HG03025 (cell line): ENCODE measurements at regions not wholly inside any gene's neighbourhood (a gene's known extent, or its start where the extent isn't known, plus 50 kb on each side); places are given as distances from the start of the nearest gene placed in this dataset.
"Not testable (repeated sequence)": the region's sequence is repeated elsewhere in the genome, so short reads cannot be mapped to it uniquely, and the experiment has no call there.

Experiments
- ATAC-seq: cut with Tn5 transposase; IDR thresholded peaks from one replicate; pipeline ENCODE4 v1.9.1; 2021; ENCODE audit warnings: mild to moderate bottlenecking, moderate library complexity; ENCODE audit not compliant: unreplicated experiment, low FRiP score

DNA sequence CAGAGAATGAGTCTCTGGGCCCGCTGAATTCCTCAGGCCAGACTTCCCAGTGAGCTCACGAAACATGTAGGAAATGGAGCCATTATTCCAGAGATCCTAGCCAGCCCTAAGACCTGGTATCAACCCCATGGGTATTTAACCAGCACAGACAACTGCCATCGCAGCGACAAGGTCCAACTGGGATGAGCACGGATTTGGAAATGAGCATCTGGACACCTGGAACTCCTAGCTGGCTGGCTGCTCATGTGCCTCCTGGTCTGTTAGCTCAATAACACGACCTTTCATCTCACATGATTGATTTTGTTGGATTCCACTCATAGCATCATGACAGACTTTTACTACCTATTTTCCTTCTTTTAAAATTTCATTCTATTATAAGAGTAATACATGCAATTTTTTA lies 51.0 kb downstream of the POU3F3 start:
- ATAC-seq: no peak

DNA sequence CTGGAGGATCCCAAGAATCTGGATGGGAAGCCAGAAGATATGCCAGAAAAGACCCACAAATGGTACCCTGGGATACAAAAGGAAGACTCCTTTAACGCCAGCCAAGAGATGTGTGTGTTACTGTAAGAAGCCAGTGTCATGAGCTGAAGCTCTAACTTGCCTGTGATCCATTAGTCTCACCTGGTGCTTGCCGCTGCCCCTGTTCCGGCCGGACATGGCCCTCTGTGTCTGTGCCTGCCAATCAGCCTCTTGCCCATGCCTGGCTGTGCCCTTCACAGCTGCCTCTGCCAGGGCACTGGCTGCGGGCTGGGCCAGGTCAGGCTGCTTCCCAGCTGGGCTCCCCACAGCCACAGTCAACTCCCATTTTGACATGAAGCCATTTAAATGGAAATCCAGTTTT lies 55.4 kb downstream of the POU3F3 start:
- no peak for ATAC-seq

DNA sequence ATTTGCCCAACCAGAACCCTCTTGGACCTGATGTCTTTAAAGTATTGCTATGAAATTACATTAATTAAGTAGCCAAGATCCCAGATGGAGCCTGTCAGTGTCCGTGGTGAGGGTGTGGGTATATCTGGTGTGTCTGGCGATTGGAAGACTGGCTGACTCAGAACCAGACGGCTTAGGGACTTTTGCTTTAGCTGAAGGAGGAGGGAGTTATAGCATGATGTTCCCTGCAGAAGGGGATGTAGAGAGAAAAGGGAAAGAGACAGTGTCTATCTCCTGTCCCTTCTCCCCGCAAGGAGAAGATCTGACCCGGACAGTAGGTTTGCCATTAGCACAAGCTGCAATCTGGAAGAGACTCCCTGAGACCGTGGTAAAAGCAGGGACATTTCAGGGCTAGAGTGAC lies 60.6 kb downstream of the POU3F3 start:
- no peak for ATAC-seq

DNA sequence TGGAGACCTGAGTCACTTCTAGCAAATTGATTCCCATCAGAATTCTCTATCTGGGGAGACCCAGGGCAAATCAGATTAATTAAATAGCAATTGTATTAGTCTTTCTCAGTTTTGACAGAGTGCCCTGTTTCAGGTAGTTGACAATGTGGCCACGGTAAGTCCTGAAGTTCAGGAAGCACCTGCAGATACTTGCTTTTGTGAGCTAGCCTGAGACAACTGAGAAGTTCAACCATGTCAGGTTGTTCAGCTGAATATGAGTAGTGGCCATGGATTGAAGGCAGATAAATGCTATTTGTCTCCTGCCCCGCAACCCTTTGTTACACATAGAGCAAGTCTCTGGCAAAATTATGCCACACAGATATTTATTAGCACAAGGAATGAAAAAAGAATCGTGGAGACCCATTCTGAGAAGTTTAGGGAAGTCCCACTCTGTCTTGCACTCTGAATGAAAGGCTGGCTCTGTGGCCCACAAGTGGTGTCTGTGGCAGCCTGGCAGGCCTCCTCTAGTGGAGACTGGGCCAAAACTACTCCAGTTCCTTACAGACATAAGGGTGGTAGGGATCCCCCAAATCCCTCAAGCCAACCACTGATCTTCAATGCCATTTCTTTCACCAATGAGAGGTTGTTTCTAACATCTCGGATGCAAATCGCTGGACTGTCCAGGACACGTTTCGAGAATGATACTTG lies 61.3 kb downstream of the POU3F3 start:
- no peak for ATAC-seq

DNA sequence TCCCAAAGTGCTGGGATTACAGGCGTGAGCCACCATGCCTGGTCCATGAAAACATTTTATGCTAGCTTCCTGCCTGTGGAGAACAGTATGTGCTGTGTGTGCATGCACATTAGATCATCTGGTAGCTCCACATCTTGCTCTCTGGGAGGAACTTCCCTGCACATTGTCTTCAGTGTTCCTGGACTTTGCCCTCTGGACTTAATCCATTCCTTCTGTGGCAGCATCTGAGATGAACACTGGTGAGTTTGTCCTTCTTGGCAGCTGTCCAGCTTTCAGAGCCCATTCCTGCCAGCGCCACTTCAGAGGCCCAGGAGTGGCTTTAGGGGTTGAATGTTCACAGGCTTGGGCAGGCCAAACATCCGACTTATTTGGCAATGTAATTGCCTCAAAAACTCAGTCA lies 65.2 kb downstream of the POU3F3 start:
- ATAC-seq: no peak

DNA sequence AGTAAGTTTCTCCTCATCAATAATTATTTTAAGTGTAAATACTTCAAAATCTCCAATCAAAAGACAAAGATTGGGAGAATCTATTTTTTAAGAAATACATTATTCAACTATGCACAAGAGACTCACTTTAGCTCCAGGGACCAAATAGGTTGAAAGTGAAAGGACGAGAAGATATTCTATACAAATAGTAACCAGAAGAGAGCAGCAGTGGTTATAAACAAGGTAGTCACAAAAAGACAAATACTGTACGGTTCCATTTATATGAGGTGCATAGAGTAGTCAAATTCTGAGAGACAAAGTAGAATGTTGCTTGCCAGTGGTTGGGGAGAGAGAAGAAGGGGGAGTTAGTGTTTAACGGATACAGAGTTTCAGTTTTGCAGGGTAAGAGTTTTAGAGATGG lies 69.8 kb downstream of the POU3F3 start:
- no peak for ATAC-seq

DNA sequence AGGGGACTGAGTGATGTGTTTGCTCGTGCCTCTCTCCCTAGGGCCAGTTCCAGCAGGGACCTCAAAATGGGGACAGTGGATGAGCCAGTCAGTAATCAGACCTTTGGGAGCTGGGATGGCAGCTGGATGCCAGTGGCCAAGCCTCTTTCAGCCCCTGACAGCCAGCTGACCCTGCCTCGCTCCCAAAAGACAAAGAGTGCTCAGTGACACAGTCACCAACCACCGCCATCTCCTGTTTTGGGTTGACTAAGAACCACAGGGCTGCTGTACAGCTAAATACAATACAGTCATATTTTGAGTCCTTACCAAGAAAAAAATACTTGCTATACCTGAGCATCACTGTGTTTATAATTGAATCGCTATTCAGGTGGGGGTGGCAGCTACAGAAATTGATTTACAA lies 75.7 kb downstream of the POU3F3 start:
- no peak for ATAC-seq

DNA sequence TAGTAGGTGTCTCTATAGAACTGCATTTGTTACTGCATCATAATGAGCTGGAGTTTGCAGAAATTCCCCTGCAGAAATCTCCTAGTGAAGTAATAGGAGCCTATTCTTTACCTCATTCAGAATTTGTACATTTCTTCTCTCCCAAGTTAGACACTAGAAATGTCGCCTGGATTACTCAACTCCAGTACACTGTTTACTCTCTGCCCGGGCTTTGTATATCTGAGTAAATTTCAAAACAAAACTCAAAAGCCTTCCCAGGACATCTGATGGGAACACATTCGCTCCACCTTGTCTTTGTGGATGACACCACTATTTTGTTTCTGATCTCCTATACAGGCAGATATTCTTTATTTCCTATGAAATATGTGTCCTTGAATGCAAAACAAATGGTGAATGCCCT lies 76.8 kb downstream of the POU3F3 start:
- no peak for ATAC-seq

DNA sequence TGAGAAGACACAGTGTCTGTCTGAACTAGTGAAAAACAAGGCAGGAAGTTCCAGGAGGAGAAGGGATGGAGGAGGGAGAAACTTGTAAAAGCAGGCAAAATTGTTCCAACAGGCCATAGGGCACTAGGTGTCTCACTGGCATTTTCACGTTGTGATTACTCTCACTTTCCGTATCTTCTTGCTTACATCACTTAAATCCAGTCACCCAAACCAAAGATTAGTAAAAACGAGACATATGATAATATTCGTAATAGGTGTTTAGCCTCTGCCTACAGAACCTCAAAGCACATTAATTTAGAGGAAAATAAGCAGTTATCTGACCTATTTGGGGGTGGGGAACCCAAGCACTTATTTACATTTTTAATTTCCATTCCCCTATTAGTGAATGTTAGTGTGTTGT lies 78.3 kb downstream of the POU3F3 start:
- no peak for ATAC-seq

DNA sequence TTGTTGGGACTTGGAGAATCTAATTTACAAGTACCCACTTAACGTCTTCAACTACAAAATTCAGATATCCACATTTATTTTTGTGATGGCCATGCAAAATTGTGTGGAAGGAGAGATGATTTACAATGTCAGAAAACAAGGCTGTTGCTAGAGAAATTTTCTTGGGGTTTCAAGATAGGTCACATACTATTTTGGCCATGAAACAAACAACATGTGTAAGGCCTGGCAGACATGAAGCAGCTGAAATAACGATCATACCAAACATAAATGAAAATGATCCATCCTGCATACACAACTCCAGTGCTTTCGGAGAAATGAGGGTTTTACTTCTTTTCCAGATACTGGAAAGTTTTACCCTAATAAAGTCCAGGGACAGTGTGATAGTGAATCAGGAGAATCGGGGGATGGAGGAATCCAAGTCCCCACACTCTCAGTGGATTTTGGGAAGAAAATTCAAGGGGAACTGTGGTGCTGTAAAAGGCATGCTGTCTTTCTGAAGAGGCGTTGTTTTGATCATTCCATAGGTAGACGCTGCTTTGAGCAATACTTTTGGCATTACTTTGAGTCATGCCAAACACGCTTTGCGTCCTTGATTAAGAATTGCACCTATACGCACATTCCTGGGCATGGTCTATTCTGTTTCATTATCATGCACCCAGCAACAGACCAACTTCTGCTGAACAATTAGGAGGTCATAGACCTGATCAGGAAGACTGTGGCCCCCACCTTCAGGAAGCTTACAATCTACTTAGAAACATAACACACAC lies 79.4 kb downstream of the POU3F3 start:
- ATAC-seq: no peak

DNA sequence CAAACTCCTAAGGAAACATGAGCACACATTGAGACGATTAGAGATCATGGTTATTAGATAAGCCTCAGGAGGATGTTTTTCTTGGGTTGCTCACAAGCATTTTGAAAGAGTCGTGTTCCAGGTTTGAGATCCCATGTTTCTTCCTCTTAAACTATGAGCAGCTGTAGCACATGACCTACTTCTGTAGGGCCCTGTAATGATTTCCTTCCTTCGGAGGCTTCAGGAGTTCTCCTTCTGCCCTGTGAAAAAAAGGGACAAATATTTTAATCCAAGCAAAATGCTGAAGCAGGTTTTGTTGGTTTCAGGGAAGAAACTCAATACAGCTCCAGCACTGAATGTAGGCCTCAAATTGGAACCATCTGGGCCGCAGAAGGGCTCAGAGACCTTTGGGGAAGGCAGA lies 82.6 kb downstream of the POU3F3 start:
- no peak for ATAC-seq

DNA sequence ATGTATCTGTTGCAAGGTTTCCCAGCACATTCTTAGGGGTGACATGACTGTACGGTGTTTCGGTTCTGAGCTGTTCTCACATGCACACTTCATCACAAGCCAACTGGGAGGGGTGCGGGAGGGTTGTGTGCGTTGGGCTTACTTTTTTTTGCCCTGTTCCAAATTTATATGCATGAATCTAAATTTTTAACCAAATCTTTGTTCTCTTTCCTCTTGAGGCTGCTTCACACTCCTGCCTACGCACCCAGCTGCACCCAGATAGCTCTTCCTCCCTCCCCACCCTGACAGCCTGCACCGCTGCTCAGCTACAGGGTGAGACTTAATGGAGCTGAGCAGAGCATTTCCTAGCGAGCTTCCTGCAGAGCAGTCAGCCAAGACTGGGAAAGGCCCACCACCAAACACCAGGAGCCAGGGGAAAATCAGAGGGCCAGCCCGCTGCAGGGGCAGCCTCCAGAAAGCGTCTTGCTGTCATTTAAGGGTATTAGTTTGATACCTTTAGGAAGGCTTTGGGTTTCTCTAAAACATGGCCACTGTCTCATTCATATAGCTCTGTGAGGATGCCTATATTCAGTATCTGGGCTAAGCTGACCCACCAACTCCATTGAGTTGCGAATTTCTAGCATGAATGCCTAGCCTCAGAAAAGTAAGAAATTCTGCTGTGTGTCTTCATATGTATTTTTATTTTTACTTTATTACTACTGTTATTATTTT lies 84.5 kb downstream of the POU3F3 start:
- ATAC-seq: peak; percentile 96

DNA sequence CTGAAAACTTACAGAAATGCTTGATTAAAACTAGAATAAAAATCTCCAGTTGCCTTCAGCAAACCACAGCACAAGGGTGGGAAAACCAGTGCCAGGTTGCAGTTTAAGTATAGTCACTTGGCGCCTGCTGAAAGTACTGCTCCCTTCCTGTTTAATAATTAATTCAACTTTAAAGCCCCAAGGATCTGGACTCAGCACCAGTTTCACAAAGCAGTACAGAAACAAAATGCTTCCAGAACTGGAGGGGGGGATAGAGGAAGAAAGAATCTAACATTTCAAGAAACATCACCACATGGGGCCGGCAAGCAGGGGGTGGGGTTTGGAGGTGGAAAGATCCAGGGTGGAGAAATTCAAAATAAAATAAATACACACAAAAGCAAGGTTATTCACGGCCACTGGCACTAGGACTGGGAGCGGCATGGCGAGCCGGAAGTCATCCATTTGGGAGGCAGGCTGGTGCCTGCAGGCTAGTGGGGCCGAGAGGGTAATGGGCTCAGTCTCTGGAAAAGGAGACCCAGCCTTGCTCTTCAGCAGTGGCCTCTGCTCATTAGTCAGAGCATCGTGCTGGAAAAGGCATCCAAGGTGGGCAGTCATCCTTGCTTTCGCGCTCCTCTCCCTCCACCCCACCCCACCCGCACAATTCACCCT lies 85.8 kb downstream of the POU3F3 start:
- ATAC-seq: no peak

DNA sequence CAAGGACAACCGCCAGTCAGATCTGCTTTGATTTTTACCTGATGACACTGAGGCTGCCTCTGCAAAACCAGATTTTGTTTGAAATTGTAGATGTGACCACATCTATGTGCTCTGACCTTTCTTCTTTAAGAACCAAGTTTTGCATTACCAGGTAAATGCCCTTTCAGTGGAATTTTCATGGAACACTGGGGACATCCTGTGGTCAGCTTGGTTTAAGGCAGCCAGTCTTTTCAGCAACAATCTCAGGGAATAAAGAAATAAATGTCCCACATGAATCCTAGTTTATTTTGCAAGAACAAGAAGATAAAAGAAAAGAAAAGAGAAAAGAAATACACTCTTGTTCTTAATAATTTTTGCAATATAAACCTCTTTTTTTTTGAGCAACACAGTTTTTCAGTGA lies 90.6 kb downstream of the POU3F3 start:
- ATAC-seq: no peak

DNA sequence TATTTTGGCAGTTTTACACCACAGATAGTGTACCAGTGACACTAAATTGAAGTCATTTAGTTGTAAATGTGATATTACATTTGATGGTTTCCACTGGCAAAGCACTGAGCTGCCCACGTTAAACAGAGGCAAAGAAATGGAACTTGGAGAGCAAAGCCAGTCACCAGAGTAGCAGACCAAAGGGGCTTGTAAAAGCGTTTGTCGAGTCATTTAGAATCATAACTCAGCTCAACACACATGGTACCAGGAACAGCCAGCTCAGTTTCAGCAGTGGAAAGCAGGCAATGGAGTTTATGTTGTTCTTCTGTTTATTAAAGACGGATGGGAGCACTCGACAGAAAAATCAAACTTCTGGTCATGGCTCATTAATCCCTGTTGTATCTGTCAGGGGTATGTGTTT lies 91.2 kb downstream of the POU3F3 start:
- no peak for ATAC-seq

DNA sequence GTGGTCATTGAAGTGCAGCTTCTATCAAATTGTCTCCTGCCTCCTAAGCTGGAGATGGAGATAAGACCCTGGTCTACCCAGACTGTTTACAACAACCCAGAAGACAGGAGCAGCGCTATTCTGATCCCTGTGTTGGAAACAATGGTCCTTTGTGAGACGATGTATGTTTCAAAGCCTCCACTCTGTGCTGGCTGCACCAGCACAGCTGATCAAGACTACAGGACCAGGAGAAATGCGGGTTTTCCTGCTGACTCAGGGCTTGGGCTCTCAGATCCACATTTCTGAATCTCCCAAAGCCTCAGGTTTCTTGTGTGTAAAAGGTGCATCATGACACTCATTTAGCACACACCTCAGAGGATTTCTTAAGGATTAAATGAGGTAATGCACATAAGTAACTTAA lies 92.0 kb downstream of the POU3F3 start:
- no peak for ATAC-seq

DNA sequence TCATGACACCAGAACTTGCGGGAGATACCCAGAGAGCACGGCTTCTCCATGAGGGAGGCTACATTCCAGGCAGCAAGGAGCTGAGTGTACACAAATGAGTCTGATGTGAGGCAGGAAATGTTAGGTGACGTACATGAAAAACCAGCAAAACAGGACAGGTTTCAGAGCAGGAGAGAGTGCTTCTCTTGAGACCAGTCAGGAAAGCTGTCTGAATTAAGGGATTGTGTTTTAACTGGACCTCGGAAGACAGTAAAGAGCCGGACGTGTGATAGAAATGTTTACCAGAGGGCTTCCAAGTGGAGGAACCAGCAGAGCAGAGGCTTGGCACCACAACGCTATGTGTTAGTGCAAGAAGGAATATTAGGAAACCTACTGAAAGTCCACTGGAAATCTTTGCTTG lies 90.4 kb upstream of the MRPS9 start:
- not testable (repeated sequence) for ATAC-seq

DNA sequence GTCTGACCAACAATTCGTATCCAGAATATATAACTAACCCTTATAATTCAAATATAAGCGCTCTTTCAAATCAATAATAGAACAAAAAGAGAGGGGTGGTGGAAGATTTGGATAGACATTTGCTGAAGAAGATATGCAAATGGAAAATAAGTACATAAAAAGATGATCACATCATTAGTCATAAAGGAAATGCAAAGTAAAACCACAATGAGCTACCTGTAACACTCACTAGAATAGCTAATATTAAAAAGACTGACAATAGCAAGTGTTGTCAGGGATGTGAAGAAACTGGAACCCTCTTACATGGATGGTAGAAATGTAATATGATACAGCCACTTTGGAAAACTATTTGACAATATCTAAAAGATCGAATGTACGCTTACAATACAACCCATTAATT lies 84.9 kb upstream of the MRPS9 start:
- no peak for ATAC-seq

DNA sequence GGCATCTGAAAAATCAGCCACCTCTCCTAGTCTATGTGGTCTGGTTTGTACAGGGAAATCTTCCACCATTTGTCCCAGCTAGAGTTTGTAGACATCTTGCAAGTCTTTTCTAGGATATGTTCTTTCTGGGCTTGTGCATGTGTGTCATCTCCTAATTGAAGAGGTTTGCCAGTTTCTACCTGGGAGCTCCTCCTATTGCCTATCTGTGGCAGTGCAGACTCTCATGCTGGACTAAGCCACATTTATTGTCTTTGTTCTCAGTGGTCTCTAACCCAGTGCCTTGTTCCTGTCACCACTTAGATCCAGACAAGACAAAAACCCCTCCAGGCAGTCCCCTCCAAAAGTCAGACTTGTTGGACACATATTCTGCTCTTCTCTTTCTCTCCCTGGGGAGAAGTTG lies 72.0 kb upstream of the MRPS9 start:
- no peak for ATAC-seq

DNA sequence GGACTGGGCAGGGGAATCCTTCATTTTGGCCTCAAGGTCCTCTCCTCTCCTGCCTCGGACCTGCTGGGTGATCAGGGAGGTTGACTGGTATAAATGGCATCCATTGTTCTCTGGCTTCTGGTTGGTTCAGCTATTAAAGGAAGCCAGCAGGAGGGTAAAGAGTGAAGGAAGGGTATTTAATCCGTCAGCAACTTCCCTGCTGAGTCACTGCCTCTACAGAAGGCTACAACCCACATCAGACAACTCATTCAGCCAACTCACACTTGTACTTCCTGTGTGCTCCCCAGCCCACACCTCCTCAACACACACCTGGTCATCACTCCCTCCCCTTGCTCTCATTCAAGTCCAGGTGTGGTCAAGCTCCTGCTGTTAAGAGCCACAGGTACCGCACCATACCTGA lies 68.3 kb upstream of the MRPS9 start:
- ATAC-seq: no peak

DNA sequence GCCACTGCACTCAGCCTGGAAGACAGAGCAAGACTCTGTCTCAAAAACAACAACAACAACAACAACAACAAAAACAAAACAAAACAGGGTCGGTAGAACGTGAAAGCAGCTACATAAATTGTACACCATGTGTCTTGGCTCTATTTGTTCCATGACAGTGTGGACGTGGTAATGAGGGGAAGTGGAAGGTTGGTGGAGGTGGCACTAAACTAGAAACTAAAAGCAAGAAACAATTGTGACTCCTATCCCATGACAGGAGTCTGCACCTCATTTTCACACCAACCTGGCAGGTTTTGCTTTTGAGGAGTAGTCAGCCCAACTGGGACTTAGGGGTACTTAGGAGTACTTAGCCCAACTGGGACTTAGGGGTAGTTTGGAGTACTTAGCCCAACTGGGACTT lies 62.5 kb upstream of the MRPS9 start:
- no peak for ATAC-seq
